K562 (cell line): ENCODE measurements at regions not wholly inside any gene's neighbourhood (a gene's known extent, or its start where the extent isn't known, plus 50 kb on each side); places are given as distances from the start of the nearest gene placed in this dataset.
A peak's percentile ranks its signal among the peaks of the same experiment; 100 is the strongest.

Experiments
- ATF3 ChIP-seq, 2 experiments: fragments of 450-650 bp in 1 of 2; sonication (generic) in 1 of 2; formaldehyde crosslinking in 1 of 2; IDR thresholded peaks in 1 of 2; conservative IDR thresholded peaks in 1 of 2; 2 replicates each; pipeline versions ENCODE4 v1.6.1 to v1.8.1; 2016 to 2023; ENCODE audit warnings: mild to moderate bottlenecking in 2 of 2, moderate library complexity in 2 of 2, inconsistent platforms in 1 of 2, missing genetic modification reagents in 1 of 2
- BRD4 ChIP-seq: fragments of 200-600 bp; sonication (generic); IDR thresholded peaks from 2 replicates; pipeline ENCODE4 v1.6.1; 2017; ENCODE audit warnings: inconsistent platforms
- BRD9 ChIP-seq: fragments of 450-650 bp; IDR thresholded peaks from 2 replicates; pipeline ENCODE4 v1.6.1; 2018; ENCODE audit warnings: low read depth; ENCODE audit not compliant: partially characterized antibody
- C11orf30 ChIP-seq: fragments of 450-650 bp; IDR thresholded peaks from 2 replicates; pipeline ENCODE4 v1.6.1; 2016; ENCODE audit warnings: low read depth, mild to moderate bottlenecking
- CBFA2T2 ChIP-seq: fragments of 450-650 bp; conservative IDR thresholded peaks from 2 replicates; pipeline ENCODE4 v1.6.1; 2017; ENCODE audit warnings: mild to moderate bottlenecking
- CREM ChIP-seq: IDR thresholded peaks from 2 replicates; pipeline ENCODE4 v1.6.1; 2014; ENCODE audit warnings: antibody characterized with exemption, low read depth
- ELF1 ChIP-seq: fragments of 200-800 bp; sonication (Bioruptor generic); IDR thresholded peaks from 2 replicates; pipeline ENCODE4 v1.6.1; 2016; ENCODE audit warnings: missing genetic modification characterization, missing compliant biosample characterization
- ELK1 ChIP-seq: sonication (generic); formaldehyde crosslinking; IDR thresholded peaks from 2 replicates; pipeline ENCODE4 v1.8.1; 2022; ENCODE audit warnings: missing genetic modification reagents
- ESRRB ChIP-seq: fragments of 250-450 bp; sonication (Bioruptor Pico); IDR thresholded peaks from 2 replicates; pipeline ENCODE4 v1.5.0; 2020; ENCODE audit warnings: mild to moderate bottlenecking, moderate library complexity, borderline replicate concordance
- FOXP4 ChIP-seq: sonication (generic); formaldehyde crosslinking; IDR thresholded peaks from 2 replicates; pipeline ENCODE4 v1.8.0; 2022; ENCODE audit warnings: mild to moderate bottlenecking, missing genetic modification reagents, borderline replicate concordance
- HNRNPUL1 ChIP-seq: fragments of 200-400 bp; formaldehyde crosslinking; IDR thresholded peaks from 2 replicates; pipeline ENCODE4 v1.6.1; 2017; ENCODE audit warnings: low read length
- NFIC ChIP-seq: fragments of 450-650 bp; IDR thresholded peaks from 2 replicates; pipeline ENCODE4 v1.6.1; 2017; ENCODE audit warnings: mild to moderate bottlenecking, inconsistent platforms
- NFRKB ChIP-seq: fragments of 450-650 bp; IDR thresholded peaks from 2 replicates; pipeline ENCODE4 v1.6.1; 2016; ENCODE audit warnings: low read depth
- POU5F1 ChIP-seq: fragments of 150-350 bp; IDR thresholded peaks from 2 replicates; pipeline ENCODE4 v1.6.1; 2014; ENCODE audit warnings: borderline replicate concordance, low read length, low read depth, mild to moderate bottlenecking; ENCODE audit not compliant: partially characterized antibody
- RAD21 ChIP-seq, 2 experiments: fragments of 250-450 bp in 1 of 2; fragments of 450-650 bp in 1 of 2; sonication (Bioruptor Pico) in 1 of 2; formaldehyde crosslinking in 1 of 2; IDR thresholded peaks in 1 of 2; conservative IDR thresholded peaks in 1 of 2; 2 replicates each; pipeline versions ENCODE4 v1.4.0 to v1.8.0; 2020 to 2022; ENCODE audit warnings: mild to moderate bottlenecking in 2 of 2, moderate library complexity in 1 of 2
- SREBF2 ChIP-seq: sonication (generic); formaldehyde crosslinking; IDR thresholded peaks from 2 replicates; pipeline ENCODE4 v1.4.0; 2020; ENCODE audit warnings: mild to moderate bottlenecking, missing genetic modification reagents
- TAF9B ChIP-seq: fragments of 450-650 bp; IDR thresholded peaks from 2 replicates; pipeline ENCODE4 v1.6.1; 2018; ENCODE audit warnings: mild to moderate bottlenecking; ENCODE audit not compliant: partially characterized antibody
- TEAD4 ChIP-seq, 2 experiments: sonication (generic) in 1 of 2; formaldehyde crosslinking in 1 of 2; IDR thresholded peaks; 2 replicates each; pipeline versions ENCODE4 v1.6.1 to v1.8.0; 2012 to 2022; ENCODE audit warnings: borderline replicate concordance in 1 of 2, inconsistent platforms in 1 of 2, low read length in 1 of 2, mild to moderate bottlenecking in 1 of 2, missing genetic modification reagents in 1 of 2
- ZC3H4 ChIP-seq: sonication (generic); formaldehyde crosslinking; IDR thresholded peaks from 2 replicates; pipeline ENCODE4 v1.9.0; 2021; ENCODE audit warnings: missing genetic modification reagents, borderline replicate concordance
- ZFP91 ChIP-seq: sonication (generic); formaldehyde crosslinking; IDR thresholded peaks from 2 replicates; pipeline ENCODE4 v1.8.0; 2022; ENCODE audit warnings: mild to moderate bottlenecking, missing genetic modification reagents
- ZNF146 ChIP-seq: IDR thresholded peaks from one replicate; pipeline ENCODE4 v1.6.1; 2018; ENCODE audit warnings: missing compliant biosample characterization; ENCODE audit not compliant: unreplicated experiment
- ZNF316 ChIP-seq: fragments of 450-650 bp; IDR thresholded peaks from 2 replicates; pipeline ENCODE4 v1.6.1; 2016
- ZNF431 ChIP-seq: sonication (generic); formaldehyde crosslinking; IDR thresholded peaks from 2 replicates; pipeline ENCODE4 v1.8.0; 2022; ENCODE audit warnings: mild to moderate bottlenecking, missing genetic modification reagents

- TF ChIP-seq ZFP91 (CRISPR knock-in tag): no peak
- no peak for TF ChIP-seq ZNF146 (CRISPR knock-in tag)
- peak; percentile 87 for TF ChIP-seq C11orf30
- no peak for TF ChIP-seq HNRNPUL1
- peak; percentile 98 for TF ChIP-seq ATF3 (IDR thresholded peaks at IDR 0.05)
- 0 out of 2 replicates have a peak, but pooled peaks have one; percentile 44 for TF ChIP-seq ATF3 (CRISPR knock-in tag; conservative IDR thresholded peaks at IDR 0.05)
- no peak for TF ChIP-seq SREBF2 (CRISPR knock-in tag)
- no peak for TF ChIP-seq FOXP4 (CRISPR knock-in tag)
- TF ChIP-seq CBFA2T2: no peak
- TF ChIP-seq POU5F1: no peak
- TF ChIP-seq TAF9B: no peak
- no peak for TF ChIP-seq TEAD4 (IDR thresholded peaks at IDR 0.05; ENCODE audit: low read length)
- no peak for TF ChIP-seq TEAD4 (CRISPR knock-in tag; IDR thresholded peaks at IDR 0.05; ENCODE audit: borderline replicate concordance)
- TF ChIP-seq ELF1: no peak
- TF ChIP-seq RAD21 (CRISPR knock-in tag; conservative IDR thresholded peaks at IDR 0.05 in 1 of 2, IDR thresholded peaks at IDR 0.05 in 1 of 2): peak in 1 of 2 experiments; percentile 9; a peak in 1 of 4 replicates
- TF ChIP-seq ZC3H4 (CRISPR knock-in tag): no peak
- no peak for TF ChIP-seq ZNF431 (CRISPR knock-in tag)
- no peak for TF ChIP-seq NFRKB
- no peak for TF ChIP-seq ELK1 (CRISPR knock-in tag)
- TF ChIP-seq BRD4: no peak
- peak; percentile 80 for TF ChIP-seq CREM
- TF ChIP-seq BRD9: peak; percentile 9
- peak; percentile 72 for TF ChIP-seq NFIC
- TF ChIP-seq ESRRB: no peak
- TF ChIP-seq ZNF316: peak; percentile 81
Measured at GRCh38 chr1:244273845-244274619, 177.7 kb downstream of the ADSS2 start (continued).
